ENCODE measurements at regions not wholly inside any gene's neighbourhood (a gene's known extent, or its start where the extent isn't known, plus 50 kb on each side); places are given as distances from the start of the nearest gene placed in this dataset.

- no peak for TF ChIP-seq CTCF (conservative IDR thresholded peaks at IDR 0.05 in 1 of 2, IDR thresholded peaks at IDR 0.05 in 1 of 2; ENCODE audit: low read depth in 1 of 2, low read length in 2 of 2)
- TF ChIP-seq EZH2 (IDR thresholded peaks at IDR 0.05; ENCODE audit: low read length, missing control alignments): no peak
- H3K27me3 ChIP-seq (ENCODE audit: control insufficient read depth, insufficient read depth, low read length): no peaks in the 10 kb centered on the region
Observed at GRCh38 chr3:166205158-166205557, 367.9 kb upstream of the BCHE start.

GRCh38 chr3:166201476-166201875, 364.3 kb upstream of the BCHE start:
- Histone ChIP-seq H3K9me3 (ENCODE audit: control insufficient read depth, insufficient read depth, low read depth, low read length) (no peaks in the 10 kb centered on the region), H3K79me2 (ENCODE audit: control insufficient read depth, insufficient read depth, low read length) (no peaks in the 10 kb centered on the region), H2AFZ (ENCODE audit: low read length) (no peak overlapping the region), H3K27me3 (ENCODE audit: control insufficient read depth, insufficient read depth, low read length) (no peaks in the 10 kb centered on the region), H4K20me1 (ENCODE audit: control insufficient read depth, extremely low read depth, insufficient read depth, low read length) (no peaks in the 10 kb centered on the region), H3K4me3 (replicated peaks in 1 of 4; ENCODE audit: control extremely low read depth in 1 of 4, insufficient read depth in 1 of 4, low read depth in 3 of 4, low read length in 4 of 4) (no peak overlapping the region), H3K27ac (ENCODE audit: insufficient read depth, low read length) (no peak overlapping the region), H3K4me2 (ENCODE audit: extremely low read depth, insufficient read depth, low read length) (no peak overlapping the region), H3K9ac (ENCODE audit: insufficient read depth, low read length) (no peak overlapping the region), H3K4me1 (ENCODE audit: control insufficient read depth, extremely low read depth, insufficient read depth, low read length) (no peaks in the 10 kb centered on the region), H3K36me3 (ENCODE audit: control insufficient read depth, insufficient read depth, low read length) (no peaks in the 10 kb centered on the region)
- no peak for TF ChIP-seq CTCF (conservative IDR thresholded peaks at IDR 0.05 in 1 of 2, IDR thresholded peaks at IDR 0.05 in 1 of 2; ENCODE audit: low read depth in 1 of 2, low read length in 2 of 2)
- no peak for TF ChIP-seq EZH2 (IDR thresholded peaks at IDR 0.05; ENCODE audit: low read length, missing control alignments)
- no peak for DNase-seq (ENCODE audit: low read depth in 2 of 2)

More at GRCh38 chr3:166205158-166205557, 367.9 kb upstream of the BCHE start:
- no peak for DNase-seq (ENCODE audit: low read depth in 2 of 2)
- Histone ChIP-seq H3K4me1 (ENCODE audit: control insufficient read depth, extremely low read depth, insufficient read depth, low read length) (no peaks in the 10 kb centered on the region), H4K20me1 (ENCODE audit: control insufficient read depth, extremely low read depth, insufficient read depth, low read length) (no peaks in the 10 kb centered on the region), H3K4me3 (replicated peaks in 1 of 4; ENCODE audit: control extremely low read depth in 1 of 4, insufficient read depth in 1 of 4, low read depth in 3 of 4, low read length in 4 of 4) (no peak overlapping the region), H3K27ac (ENCODE audit: insufficient read depth, low read length) (no peak overlapping the region), H2AFZ (ENCODE audit: low read length) (no peak overlapping the region), H3K4me2 (ENCODE audit: extremely low read depth, insufficient read depth, low read length) (no peak overlapping the region), H3K9ac (ENCODE audit: insufficient read depth, low read length) (no peak overlapping the region), H3K36me3 (ENCODE audit: control insufficient read depth, insufficient read depth, low read length) (no peaks in the 10 kb centered on the region), H3K9me3 (ENCODE audit: control insufficient read depth, insufficient read depth, low read depth, low read length) (no peaks in the 10 kb centered on the region), H3K79me2 (ENCODE audit: control insufficient read depth, insufficient read depth, low read length) (no peaks in the 10 kb centered on the region)

- Histone ChIP-seq H3K27me3 (ENCODE audit: control insufficient read depth, insufficient read depth, low read length) (no peaks in the 10 kb centered on the region), H3K9me3 (ENCODE audit: control insufficient read depth, insufficient read depth, low read depth, low read length) (no peaks in the 10 kb centered on the region), H3K36me3 (ENCODE audit: control insufficient read depth, insufficient read depth, low read length) (no peaks in the 10 kb centered on the region), H3K4me1 (ENCODE audit: control insufficient read depth, extremely low read depth, insufficient read depth, low read length) (no peaks in the 10 kb centered on the region), H2AFZ (ENCODE audit: low read length) (no peak overlapping the region), H3K4me3 (replicated peaks in 1 of 4; ENCODE audit: control extremely low read depth in 1 of 4, insufficient read depth in 1 of 4, low read depth in 3 of 4, low read length in 4 of 4) (no peak overlapping the region), H3K27ac (ENCODE audit: insufficient read depth, low read length) (no peak overlapping the region), H3K4me2 (ENCODE audit: extremely low read depth, insufficient read depth, low read length) (no peak overlapping the region), H4K20me1 (ENCODE audit: control insufficient read depth, extremely low read depth, insufficient read depth, low read length) (no peaks in the 10 kb centered on the region), H3K9ac (ENCODE audit: insufficient read depth, low read length) (no peak overlapping the region), H3K79me2 (ENCODE audit: control insufficient read depth, insufficient read depth, low read length) (no peaks in the 10 kb centered on the region)
- no peak for DNase-seq (ENCODE audit: low read depth in 2 of 2)
- TF ChIP-seq CTCF (conservative IDR thresholded peaks at IDR 0.05 in 1 of 2, IDR thresholded peaks at IDR 0.05 in 1 of 2; ENCODE audit: low read depth in 1 of 2, low read length in 2 of 2): no peak
- no peak for TF ChIP-seq EZH2 (IDR thresholded peaks at IDR 0.05; ENCODE audit: low read length, missing control alignments)
Observed at GRCh38 chr3:166199491-166199890, 362.3 kb upstream of the BCHE start.
